ENCODE measurements at regions not wholly inside any gene's neighbourhood (a gene's known extent, or its start where the extent isn't known, plus 50 kb on each side); places are given as distances from the start of the nearest gene placed in this dataset.
"Not testable (repeated sequence)": the region's sequence is repeated elsewhere in the genome, so short reads cannot be mapped to it uniquely, and the experiment has no call there.

DNA sequence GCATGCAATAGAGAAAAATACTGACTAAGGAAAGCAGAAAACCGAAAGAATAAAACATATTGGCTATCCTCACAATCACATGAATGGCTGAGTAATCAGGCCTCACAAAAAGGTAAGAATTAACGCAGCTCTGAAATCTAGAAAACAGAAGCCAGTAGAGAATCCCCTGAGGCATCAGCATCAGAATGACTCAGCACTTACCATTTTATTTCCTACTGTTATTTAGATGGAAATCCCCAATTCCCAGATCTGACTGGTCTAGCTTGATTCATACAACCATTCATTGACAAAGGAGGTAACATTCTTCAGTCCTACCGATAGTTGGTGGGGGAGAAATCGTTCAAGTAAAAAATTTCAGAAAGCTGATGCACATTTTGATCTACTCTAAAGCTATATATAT is 1408.4 kb upstream of the WWC1 start:
- no peak for DNase-seq

- no peak for DNase-seq
These were observed 1393.3 kb upstream of the WWC1 start for GRCh38 chr5:166898166-166898565.

GRCh38 chr5:166899343-166899742 is 1392.1 kb upstream of the WWC1 start:
- DNase-seq = no peak

- DNase-seq = no peak
These were observed 1386.9 kb upstream of the WWC1 start for GRCh38 chr5:166904571-166904970.

GRCh38 chr5:166906991-166907713 is 1384.3 kb upstream of the WWC1 start:
- DNase-seq = no peak

DNA sequence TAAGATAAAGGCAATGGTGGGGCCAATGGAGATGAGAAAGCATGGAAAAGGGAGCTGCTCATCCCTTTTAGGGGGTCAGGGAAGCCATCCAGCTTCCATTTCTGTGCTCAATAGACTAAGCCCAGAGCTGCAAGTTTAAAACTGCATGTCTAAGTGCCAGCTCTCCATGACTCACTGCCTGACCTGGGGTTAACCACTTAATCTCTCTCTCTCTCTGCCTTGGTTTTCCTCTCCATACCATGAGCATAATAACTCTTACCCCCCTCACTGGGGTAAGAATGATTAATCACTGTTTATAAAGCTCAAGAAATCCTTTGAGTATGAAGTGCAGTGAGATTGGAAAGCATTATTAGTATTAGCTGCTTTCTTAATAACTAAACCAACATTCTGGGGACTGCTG is 1382.4 kb upstream of the WWC1 start:
- no peak for DNase-seq

GRCh38 chr5:166909926-166910325 is 1381.5 kb upstream of the WWC1 start:
- DNase-seq = no peak

GRCh38 chr5:166910995-166911394 is 1380.5 kb upstream of the WWC1 start:
- no peak for DNase-seq

- no peak for DNase-seq
These were observed 1375.4 kb upstream of the WWC1 start for GRCh38 chr5:166916021-166916420.

GRCh38 chr5:166926138-166926537 is 1365.3 kb upstream of the WWC1 start:
- DNase-seq = no peak

DNA sequence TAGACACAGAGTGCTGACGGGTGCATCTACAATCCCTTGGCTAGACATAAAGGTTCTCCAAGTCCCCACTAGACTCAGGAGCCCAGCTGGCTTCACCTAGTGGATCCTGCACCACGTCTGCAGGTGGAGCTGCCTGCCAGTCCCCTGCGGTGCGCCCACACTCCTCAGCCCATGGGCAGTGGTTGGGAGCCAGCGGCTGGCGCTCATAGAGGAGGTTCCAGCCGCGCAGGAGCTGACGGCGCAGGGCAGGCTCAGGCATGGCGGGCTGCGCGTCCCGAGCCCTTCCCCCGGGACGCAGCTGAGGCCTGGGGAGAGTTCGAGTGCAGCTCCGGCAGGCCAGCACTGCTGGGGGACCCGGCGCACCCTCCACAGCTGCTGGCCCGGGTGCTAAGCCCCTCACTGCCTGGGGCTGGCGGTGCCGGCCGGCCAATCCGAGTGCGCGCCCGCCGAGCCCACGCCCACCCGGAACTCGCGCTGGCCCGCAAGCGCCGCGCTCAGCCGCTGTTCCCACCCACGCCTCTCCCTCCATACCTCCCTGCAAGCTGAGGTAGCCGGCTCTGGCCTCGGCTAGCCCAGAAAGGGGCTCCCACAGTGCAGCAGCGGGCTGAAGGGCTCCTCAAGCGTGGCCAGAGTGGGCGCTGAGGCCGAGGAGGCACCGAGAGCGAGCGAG is 1364.5 kb upstream of the WWC1 start:
- DNase-seq = not testable (repeated sequence)

DNA sequence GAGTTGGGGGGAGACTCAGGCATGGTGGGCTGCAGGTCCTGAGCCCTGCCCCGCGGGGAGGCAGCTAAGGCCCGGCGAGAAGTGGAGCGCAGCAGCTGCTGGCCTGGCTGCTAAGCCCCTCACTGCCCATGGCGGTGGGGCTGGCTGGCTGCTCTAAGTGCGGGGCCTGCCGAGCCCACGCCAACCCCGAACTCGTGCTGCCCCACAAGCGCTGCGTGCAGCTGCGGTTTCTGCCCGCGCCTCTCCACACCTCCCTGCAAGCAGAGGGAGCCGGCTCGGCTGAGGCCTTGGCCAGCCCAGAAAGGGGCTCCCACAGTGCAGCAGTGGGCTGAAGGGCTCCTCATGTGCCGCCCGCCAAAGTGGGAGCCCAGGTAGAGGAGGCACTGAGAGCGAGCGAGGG is 1355.1 kb upstream of the WWC1 start:
- no peak for DNase-seq

DNA sequence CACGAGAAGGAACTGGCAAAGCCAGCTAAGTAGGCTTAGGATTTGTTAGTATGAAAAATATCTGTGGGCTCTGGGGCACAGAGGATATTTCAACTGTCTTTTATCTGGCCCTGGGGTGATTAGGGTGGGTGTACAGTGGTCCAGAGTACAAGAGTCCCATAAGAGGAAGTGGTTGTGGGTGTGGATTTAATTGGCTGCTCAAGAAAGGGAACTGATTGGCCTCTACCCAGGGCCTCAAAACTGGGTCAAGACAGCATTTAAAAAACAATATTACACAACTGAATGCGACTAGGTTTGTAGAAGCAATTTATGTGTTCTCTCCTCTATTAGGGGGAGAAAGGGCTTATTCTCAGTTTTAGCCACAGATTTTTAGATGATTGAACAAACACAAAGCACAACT is 1353.4 kb upstream of the WWC1 start:
- no peak for DNase-seq

DNA sequence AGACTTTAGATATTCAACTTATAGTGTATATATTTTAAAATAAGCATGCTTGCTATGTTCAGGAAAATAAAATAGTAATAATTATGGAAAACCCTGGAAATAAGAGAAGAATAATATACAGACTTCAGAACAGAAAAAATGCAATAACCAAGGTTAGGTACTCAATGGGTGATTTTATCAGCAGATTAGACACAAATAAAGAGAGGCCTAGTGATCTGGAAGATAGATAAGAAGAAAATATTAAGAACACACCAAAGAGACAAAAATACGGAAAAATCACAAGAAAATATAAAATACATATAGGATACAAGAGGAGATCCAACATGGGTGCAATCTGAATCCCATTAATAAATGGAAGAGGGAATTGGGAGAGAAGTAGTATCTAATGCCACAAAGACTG is 1348.5 kb upstream of the WWC1 start:
- DNase-seq = no peak

DNA sequence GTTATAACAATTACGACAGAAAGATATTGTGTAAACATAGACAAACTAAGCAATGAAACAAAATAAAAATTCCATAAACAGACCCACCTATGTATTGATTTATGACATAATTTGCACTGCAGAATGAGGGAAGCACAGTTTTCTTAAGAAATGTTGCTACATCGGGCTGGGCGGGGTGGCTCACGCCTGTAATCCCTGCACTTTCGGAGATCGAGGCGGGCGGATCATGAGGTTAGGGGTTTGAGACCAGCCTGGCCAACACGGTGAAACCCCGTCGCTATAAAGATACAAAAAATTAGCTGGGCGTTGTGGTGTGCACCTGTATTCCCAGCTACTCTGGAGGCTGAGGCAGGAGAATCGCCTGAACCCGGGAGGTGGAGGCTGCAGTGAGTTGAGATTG is 1344.4 kb upstream of the WWC1 start:
- no peak for DNase-seq

DNA sequence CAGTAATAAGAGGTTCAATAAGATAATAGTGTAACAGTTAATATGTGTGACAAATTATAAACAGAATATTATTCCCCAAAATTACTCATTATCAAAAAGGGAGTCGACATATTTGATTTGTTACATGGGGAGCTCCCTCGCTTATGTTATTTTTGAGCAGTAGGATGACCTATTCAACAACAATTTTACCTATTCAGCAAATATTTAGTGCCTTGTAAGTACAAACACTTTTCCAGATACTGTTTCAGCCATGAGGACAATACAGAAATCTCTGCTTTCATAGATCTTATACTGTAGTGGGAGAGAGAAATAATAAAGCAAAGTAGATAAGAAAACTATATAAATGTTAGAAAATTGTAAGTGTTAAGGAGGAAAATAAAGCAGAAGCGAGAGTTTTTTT is 1342.8 kb upstream of the WWC1 start:
- DNase-seq = no peak

DNA sequence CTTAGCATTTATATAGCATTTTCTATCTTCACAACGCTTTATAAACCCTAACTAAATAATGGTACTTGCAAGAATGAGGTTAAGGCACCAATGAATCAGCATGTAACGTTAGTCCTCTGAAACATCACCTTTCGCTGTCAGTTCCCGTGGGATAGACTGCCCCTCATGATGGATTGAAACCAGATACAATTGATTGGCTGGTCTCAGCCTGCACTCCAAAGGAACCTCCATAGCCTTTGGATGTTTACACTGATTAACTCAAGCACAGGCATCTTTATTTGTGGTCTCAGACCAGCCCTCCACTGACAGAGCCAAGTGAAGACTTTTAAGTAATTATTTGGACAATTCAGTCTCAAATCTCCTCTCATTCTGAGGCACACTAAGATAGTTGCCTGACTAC is 1339.4 kb upstream of the WWC1 start:
- no peak for DNase-seq

DNA sequence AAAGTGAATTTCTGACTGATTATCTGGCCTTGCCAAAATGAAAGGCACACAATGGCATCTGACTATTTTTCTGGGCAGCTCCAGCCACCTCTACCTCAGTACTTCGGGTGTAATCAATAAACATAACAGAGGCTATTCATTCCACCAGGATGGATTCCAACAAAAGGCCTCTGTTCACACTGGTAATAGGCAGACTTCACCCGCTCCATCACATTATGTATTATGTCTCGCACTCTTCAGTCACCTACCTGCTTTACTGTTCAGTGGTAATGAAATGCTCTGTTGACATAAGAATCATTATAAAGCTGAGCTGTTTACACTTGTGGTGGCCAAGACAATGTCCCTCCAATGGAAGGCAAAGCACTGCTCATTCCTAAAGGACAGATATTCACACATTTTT is 1333.7 kb upstream of the WWC1 start:
- DNase-seq = no peak

GRCh38 chr5:166959766-166960165 is 1331.7 kb upstream of the WWC1 start:
- no peak for DNase-seq

GRCh38 chr5:166961028-166961427 is 1330.4 kb upstream of the WWC1 start:
- no peak for DNase-seq

- DNase-seq = no peak
These were observed 1329.5 kb upstream of the WWC1 start for GRCh38 chr5:166961913-166962312.

GRCh38 chr5:166962461-166962860 is 1329.0 kb upstream of the WWC1 start:
- no peak for DNase-seq

DNA sequence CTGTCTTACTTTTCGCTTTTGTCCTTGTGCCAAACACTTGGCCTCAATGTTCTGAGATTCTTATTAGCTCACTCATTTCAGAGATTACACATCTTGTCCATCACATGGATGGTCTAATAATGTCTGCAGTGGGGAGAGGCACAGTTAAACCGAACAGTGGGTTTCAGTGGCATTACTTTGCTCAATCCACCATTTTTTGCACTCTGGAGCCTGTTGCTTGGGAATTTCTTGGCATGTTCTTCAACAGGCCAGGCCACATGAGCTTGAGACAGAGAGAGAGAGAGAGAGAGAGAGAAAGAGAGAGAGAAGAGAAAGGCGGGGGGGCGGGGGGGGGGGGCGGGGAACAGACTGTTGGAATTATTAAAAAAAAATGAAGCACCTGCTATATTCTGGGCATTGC is 1327.8 kb upstream of the WWC1 start:
- no peak for DNase-seq

- DNase-seq = no peak
These were observed 1313.5 kb upstream of the WWC1 start for GRCh38 chr5:166977911-166978422.
